NB4 (cell line): ENCODE measurements at regions not wholly inside any gene's neighbourhood (a gene's known extent, or its start where the extent isn't known, plus 50 kb on each side); places are given as distances from the start of the nearest gene placed in this dataset.

ENCODE experiments used
- CTCF ChIP-seq: IDR thresholded peaks from one replicate; pipeline ENCODE4 v1.5.1; 2012; ENCODE audit warnings: low read depth, low read length
- POLR2A ChIP-seq: IDR thresholded peaks from 2 replicates; pipeline ENCODE4 v1.6.1; 2011; ENCODE audit warnings: mild to moderate bottlenecking; ENCODE audit not compliant: insufficient read length; ENCODE audit errors: extremely low read depth

- TF ChIP-seq CTCF: no peak
- TF ChIP-seq POLR2A: no peak
These were observed 222.7 kb upstream of the PLD5 start for GRCh38 chr1:242747233-242747632.
